ENCODE measurements at regions not wholly inside any gene's neighbourhood (a gene's known extent, or its start where the extent isn't known, plus 50 kb on each side); places are given as distances from the start of the nearest gene placed in this dataset.

- intact Hi-C loops (cut with DNase I) = loop anchor here in 3 of 10 donors (10.0 kb wide), 3 partner anchors 294 to 774 kb away; no protein-coding TSS in a partner anchor
- 61 to 78% (median 63%) methylated on average over 2 of the region's 2 CpGs for WGBS, 4 donors
Measured at GRCh38 chr5:114010362-114010761, 351.5 kb upstream of the KCNN2 start.

GRCh38 chr5:114018186-114018585 is 343.7 kb upstream of the KCNN2 start:
- Histone ChIP-seq H3K36me3 (no peaks in the 10 kb centered on the region), H3K27me3 (peaks cover 0 to 5% (median 0%) of the 10 kb centered on the region in 9 donors), H3K4me1 (no peaks in the 10 kb centered on the region), H3K4me3 (no peak overlapping the region), H3K9me3 (no peaks in the 10 kb centered on the region), H3K27ac (no peak overlapping the region)
- TF ChIP-seq POLR2A (IDR thresholded peaks at IDR 0.05) (no peak), CTCF (IDR thresholded peaks at IDR 0.05) (peak in 11 of 12 donors; percentile 3 to 66 (median 45))
- 49 to 61% (median 57%) methylated on average over 4 of the region's 4 CpGs for WGBS, 4 donors
- intact Hi-C loops (cut with DNase I) = loop anchor here (2.0 to 10.0 kb wide), 9 partner anchors 287 to 767 kb away; no protein-coding TSS in a partner anchor
- no peak for DNase-seq
- ATAC-seq = peak in 3 of 4 donors; percentile 54 to 58 (median 55)

More at GRCh38 chr5:114010362-114010761, 351.5 kb upstream of the KCNN2 start:
- ATAC-seq = no peak
- Histone ChIP-seq H3K9me3 (no peaks in the 10 kb centered on the region), H3K4me3 (no peak overlapping the region), H3K36me3 (no peaks in the 10 kb centered on the region), H3K27me3 (no peaks in the 10 kb centered on the region), H3K27ac (no peak overlapping the region), H3K4me1 (no peaks in the 10 kb centered on the region)
- no peak for TF ChIP-seq POLR2A (IDR thresholded peaks at IDR 0.05)
- TF ChIP-seq CTCF (IDR thresholded peaks at IDR 0.05) = no peak
- DNase-seq = no peak

GRCh38 chr5:114038756-114039155 is 323.1 kb upstream of the KCNN2 start:
- Histone ChIP-seq H3K9me3 (peaks cover 0 to 14% (median 0%) of the 10 kb centered on the region in 12 donors), H3K27me3 (peaks cover 0 to 7% (median 0%) of the 10 kb centered on the region in 9 donors), H3K36me3 (no peaks in the 10 kb centered on the region), H3K4me3 (no peak overlapping the region), H3K27ac (no peak overlapping the region), H3K4me1 (no peaks in the 10 kb centered on the region)
- no peak for TF ChIP-seq CTCF (IDR thresholded peaks at IDR 0.05)
- TF ChIP-seq POLR2A (IDR thresholded peaks at IDR 0.05) = no peak
- WGBS, 4 donors = 50 to 86% (median 72%) methylated on average over 1 to 2 of the region's 2 CpGs
- DNase-seq (no peak), ATAC-seq (no peak)
- intact Hi-C loops (cut with DNase I) = no loop called here

- Histone ChIP-seq H3K27me3 (peaks cover 0 to 12% (median 0%) of the 10 kb centered on the region in 9 donors), H3K27ac (no peak overlapping the region), H3K36me3 (no peaks in the 10 kb centered on the region), H3K4me3 (no peak overlapping the region), H3K9me3 (no peaks in the 10 kb centered on the region), H3K4me1 (peaks cover 0 to 8% (median 7%) of the 10 kb centered on the region in 12 donors)
- no peak for TF ChIP-seq CTCF (IDR thresholded peaks at IDR 0.05)
- TF ChIP-seq POLR2A (IDR thresholded peaks at IDR 0.05) = no peak
- ATAC-seq = no peak
- WGBS, 4 donors = 76 to 88% (median 84%) methylated on average over 2 of the region's 2 CpGs
- no peak for DNase-seq
- intact Hi-C loops (cut with DNase I) = no loop called here
Measured at GRCh38 chr5:114050087-114050486, 311.8 kb upstream of the KCNN2 start.
